GM12878 (cell line): ENCODE measurements at regions not wholly inside any gene's neighbourhood (a gene's known extent, or its start where the extent isn't known, plus 50 kb on each side); places are given as distances from the start of the nearest gene placed in this dataset.

ENCODE experiments used
- ATAC-seq: fragments of 200-7000 bp; cut with Tn5 transposase; 3 replicates; pipeline ENCODE4 v1.9.1; 2020; ENCODE audit warnings: mild to moderate bottlenecking, moderate library complexity
- BruUV-seq: library from RNA; stranded (reverse); fragments of 400-500 nt; replicated peaks from 2 replicates; lab custom pipeline; 2021; lab: Mats Ljungman, UMichigan
- CTCF ChIA-PET: fragments of 300-600 bp; sonication (Branson Sonifier 250); formaldehyde crosslinking; extraction: SDS; loops from one replicate; lab custom pipeline; 2021; ENCODE audit warnings: inconsistent platforms; lab: Yijun Ruan, JAX
- POLR2A ChIA-PET: fragments of 350-600 bp; formaldehyde crosslinking; extraction: SDS; loops from one replicate; lab custom pipeline; 2021; ENCODE audit warnings: inconsistent platforms; lab: Charles Lee
- RAD21 ChIA-PET: fragments of 300-600 bp; sonication (Branson Sonifier 250); formaldehyde crosslinking; loops from one replicate; lab custom pipeline; 2023; ENCODE audit warnings: antibody characterized with exemption; ENCODE audit not compliant: unreplicated experiment; lab: Charles Lee
- SMC1A ChIA-PET: fragments of 300-600 bp; sonication (Branson Sonifier 250); formaldehyde crosslinking; loops from one replicate; lab custom pipeline; 2023; ENCODE audit not compliant: unreplicated experiment, uncharacterized antibody; lab: Charles Lee
- DNase-seq: peaks from one replicate; pipeline ENCODE4 v3.0.0-alpha.2; 2011; ENCODE audit warnings: low read depth, low spot score
- FAIRE-seq: peaks from 3 replicates; lab custom pipeline; 2011; peaks lifted over from hg19 to GRCh38; lab: Jason Lieb, UNC
- H2AFZ ChIP-seq: 2 replicates; pipeline ENCODE4 v1.6.0; 2011; ENCODE audit warnings: low read depth, low read length, control low read depth; ENCODE audit not compliant: control insufficient read depth
- H3K27ac ChIP-seq: 2 replicates; pipeline ENCODE4 v1.5.1; 2011; ENCODE audit warnings: control low read depth; ENCODE audit not compliant: control insufficient read depth, insufficient read depth
- H3K27me3 ChIP-seq, 2 experiments: replicated peaks in 1 of 2; 2 replicates each; pipeline versions ENCODE4 v1.6.0 to v1.6.1; 2011; ENCODE audit warnings: low read length in 1 of 2; ENCODE audit not compliant: control insufficient read depth in 2 of 2, insufficient read depth in 2 of 2
- H3K36me3 ChIP-seq, 2 experiments: 2 replicates each; pipeline ENCODE4 v1.5.1; 2011; ENCODE audit warnings: low read length in 1 of 2; ENCODE audit not compliant: control insufficient read depth in 2 of 2, insufficient read depth in 2 of 2
- H3K4me1 ChIP-seq: 2 replicates; pipeline ENCODE4 v1.6.1; 2011; ENCODE audit warnings: mild to moderate bottlenecking, low read length, moderate library complexity, mixed read lengths; ENCODE audit not compliant: control insufficient read depth, insufficient read depth
- H3K4me2 ChIP-seq: 2 replicates; pipeline ENCODE4 v1.6.0; 2011; ENCODE audit warnings: control low read depth; ENCODE audit not compliant: control insufficient read depth, insufficient read depth
- H3K4me3 ChIP-seq: fragments of 200-600 bp; sonication (generic); 2 replicates; pipeline ENCODE4 v1.5.1; 2016
- H3K79me2 ChIP-seq: 2 replicates; pipeline ENCODE4 v1.6.0; 2011; ENCODE audit warnings: low read length; ENCODE audit not compliant: control insufficient read depth, insufficient read depth
- H3K9ac ChIP-seq: 2 replicates; pipeline ENCODE4 v1.8.0; 2011; ENCODE audit warnings: low read length, control low read depth, mixed read lengths; ENCODE audit not compliant: control insufficient read depth, insufficient read depth
- H3K9me3 ChIP-seq: replicated peaks from 3 replicates; pipeline ENCODE4 v1.5.1; 2011; ENCODE audit warnings: mild to moderate bottlenecking, low read length; ENCODE audit not compliant: control insufficient read depth, insufficient read depth
- H4K20me1 ChIP-seq: 2 replicates; pipeline ENCODE4 v1.6.0; 2011; ENCODE audit not compliant: control insufficient read depth, insufficient read depth
- DPF2 ChIP-seq: fragments of 450-650 bp; IDR thresholded peaks from 2 replicates; pipeline ENCODE4 v1.6.1; 2017; ENCODE audit warnings: mild to moderate bottlenecking
- HDAC2 ChIP-seq: fragments of 200-600 bp; sonication (generic); IDR thresholded peaks from 2 replicates; pipeline ENCODE4 v1.6.1; 2017
- IKZF2 ChIP-seq, 2 experiments: fragments of 450-650 bp; IDR thresholded peaks; 2 replicates each; pipeline ENCODE4 v1.6.1; 2017; ENCODE audit warnings: mild to moderate bottlenecking in 2 of 2, moderate library complexity in 2 of 2
- IRF4 ChIP-seq: IDR thresholded peaks from 2 replicates; pipeline ENCODE4 v1.6.1; 2011; ENCODE audit warnings: low read depth, low read length
- KDM1A ChIP-seq: fragments of 200-600 bp; sonication (generic); IDR thresholded peaks from 2 replicates; pipeline ENCODE4 v1.6.1; 2016; ENCODE audit warnings: borderline replicate concordance
- RB1 ChIP-seq: fragments of 450-650 bp; formaldehyde crosslinking; IDR thresholded peaks from 2 replicates; pipeline ENCODE4 v1.6.1; 2017; ENCODE audit warnings: mild to moderate bottlenecking, borderline replicate concordance
- SMAD5 ChIP-seq: IDR thresholded peaks from 2 replicates; pipeline ENCODE4 v1.6.1; 2016; ENCODE audit warnings: antibody characterized with exemption, low read depth
- SMARCA5 ChIP-seq: fragments of 450-650 bp; IDR thresholded peaks from 2 replicates; pipeline ENCODE4 v1.6.1; 2017; ENCODE audit warnings: mild to moderate bottlenecking
- SMC3 ChIP-seq: IDR thresholded peaks from 2 replicates; pipeline ENCODE4 v1.6.1; 2011; ENCODE audit warnings: low read length, improper control_type of control experiment, borderline replicate concordance
- SPI1 ChIP-seq: IDR thresholded peaks from 2 replicates; pipeline ENCODE4 v1.6.1; 2011; ENCODE audit warnings: low read depth, mild to moderate bottlenecking, low read length, moderate library complexity, borderline replicate concordance; ENCODE audit not compliant: insufficient read depth
- STAT3 ChIP-seq: IDR thresholded peaks from 2 replicates; pipeline ENCODE4 v1.6.1; 2011; ENCODE audit warnings: low read depth, low read length, improper control_type of control experiment
- WGBS: methylation state at CpG from one replicate; pipeline ENCODE4 v1.1.6; 2016; ENCODE audit warnings: low lambda C conversion rate; ENCODE audit not compliant: insufficient replicate concordance, insufficient coverage; ENCODE audit errors: missing lambda C conversion rate; 5-methylcytosine and 5-hydroxymethylcytosine counted together
- in situ Hi-C: fragments of 300-500 bp; cut with MboI; formaldehyde crosslinking; loops from 9 replicates; pipeline ENCODE4 v1.14.3; 2018; ENCODE audit warnings: mixed read lengths
- intact Hi-C: fragments of 100-400 bp; cut with micrococcal nuclease; formaldehyde crosslinking; loops from one replicate; pipeline ENCODE4 v1.14.2; 2022; ENCODE audit not compliant: unreplicated experiment
- TF ChIP-seq, protein P1 (sequence below), 3 experiments: IDR thresholded peaks in 2 of 3; conservative IDR thresholded peaks in 1 of 3; 2 replicates each; pipeline ENCODE4 v1.5.1; 2011; ENCODE audit warnings: low read depth in 3 of 3, low read length in 3 of 3, mild to moderate bottlenecking in 3 of 3, control low read depth in 2 of 3, moderate library complexity in 2 of 3, inconsistent platforms in 1 of 3, mixed read lengths in 1 of 3; ENCODE audit not compliant: control insufficient read depth in 2 of 3, insufficient read depth in 1 of 3; ENCODE audit errors: extremely low read depth in 1 of 3
- TF ChIP-seq, protein P2 (sequence below): IDR thresholded peaks from 2 replicates; pipeline ENCODE4 v1.6.1; 2011; ENCODE audit warnings: mild to moderate bottlenecking, low read depth, low read length, moderate library complexity; ENCODE audit not compliant: insufficient replicate concordance
- TF ChIP-seq, protein P3 (sequence below): fragments of 450-650 bp; IDR thresholded peaks from 2 replicates; pipeline ENCODE4 v1.6.1; 2018; ENCODE audit warnings: mild to moderate bottlenecking, low read depth, moderate library complexity; ENCODE audit not compliant: partially characterized antibody

DNA sequence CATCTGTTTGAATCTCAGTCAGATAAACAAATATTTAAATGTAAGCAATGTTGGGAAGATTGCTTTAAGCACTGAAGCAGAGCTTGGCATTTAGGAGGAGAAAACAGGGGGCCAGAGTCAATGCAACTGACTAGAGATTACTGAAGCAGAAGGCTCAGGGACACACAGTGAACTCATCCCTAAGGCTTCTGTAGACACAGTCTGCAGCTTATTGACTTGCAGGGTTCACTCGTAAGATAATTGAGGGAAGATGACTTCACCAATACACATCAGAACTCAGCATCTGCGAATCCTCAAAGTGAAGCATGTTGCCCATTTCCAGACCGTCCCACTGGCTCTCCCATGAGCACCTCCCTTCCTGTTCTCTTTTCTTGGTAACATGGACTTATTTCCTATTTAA lies 363.4 kb upstream of the PFKP start:
- Histone ChIP-seq H3K9ac (no peak overlapping the region), H3K4me3 (no peak overlapping the region), H3K79me2 (no peaks in the 10 kb centered on the region), H3K27ac (no peak overlapping the region), H3K4me1 (no peaks in the 10 kb centered on the region), H3K27me3 (no peaks in the 10 kb centered on the region), H3K9me3 (no peaks in the 10 kb centered on the region; the same call in 2 of the 3 replicates), H3K4me2 (no peak overlapping the region), H2AFZ (no peak overlapping the region), H3K36me3 (no peaks in the 10 kb centered on the region), H4K20me1 (no peaks in the 10 kb centered on the region)
- POLR2A ChIA-PET, result no interaction called here
- intact Hi-C loops (no loop called here), in situ Hi-C loops (no loop called here)
- no TSS peak for BruUV-seq
- WGBS, result 28% methylated on average over 3 of the region's 3 CpGs
- DNase-seq, result no peak
- CTCF ChIA-PET, result no interaction called here
- TF ChIP-seq RB1 (no peak), DPF2 (no peak), IRF4 (no peak), KDM1A (no peak)
- no peak for FAIRE-seq
- RAD21 ChIA-PET, result no interaction called here
- no peak for ATAC-seq
- SMC1A ChIA-PET, result no interaction called here

DNA sequence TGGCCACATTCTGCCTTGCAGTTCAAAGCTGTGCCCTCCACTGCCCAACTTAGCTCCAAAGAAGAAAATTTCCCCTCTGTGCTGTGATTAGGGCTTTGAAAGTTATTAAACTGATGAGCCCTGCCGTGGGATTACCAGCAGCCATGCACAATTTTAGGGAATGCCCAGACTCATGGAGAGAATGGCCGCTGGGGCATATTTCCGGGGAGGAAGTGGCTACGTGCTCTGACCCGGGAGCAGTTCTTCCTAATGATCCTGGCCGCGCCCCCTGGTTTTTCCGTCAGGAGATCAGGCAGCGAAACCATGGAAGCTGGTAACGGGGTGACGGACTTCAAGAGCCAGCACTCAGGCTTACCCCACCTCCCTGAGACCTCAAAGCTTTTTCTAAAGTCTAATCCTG lies 365.5 kb upstream of the PFKP start:
- FAIRE-seq (no peak), DNase-seq (no peak), ATAC-seq (no peak)
- 50% methylated on average over 11 of the region's 11 CpGs for WGBS
- BruUV-seq, result no TSS peak
- ChIA-PET CTCF (no interaction called here), POLR2A (interaction anchor here (0.6 kb wide), 1 partner anchor 720 kb away, joined by 4 read pairs; no protein-coding TSS in a partner anchor), RAD21 (no interaction called here), SMC1A (no interaction called here)
- Histone ChIP-seq H3K4me2 (no peak overlapping the region), H3K36me3 (no peaks in the 10 kb centered on the region), H3K9me3 (no peaks in the 10 kb centered on the region; the same call in 2 of the 3 replicates), H3K27me3 (no peaks in the 10 kb centered on the region), H3K4me3 (no peak overlapping the region), H3K27ac (no peak overlapping the region), H4K20me1 (no peaks in the 10 kb centered on the region), H2AFZ (no peak overlapping the region), H3K9ac (no peak overlapping the region), H3K4me1 (no peaks in the 10 kb centered on the region), H3K79me2 (no peaks in the 10 kb centered on the region)
- intact Hi-C loops, result no loop called here
- in situ Hi-C loops, result no loop called here
- TF ChIP-seq SMARCA5, result no peak
- TF ChIP-seq, protein P1, sequence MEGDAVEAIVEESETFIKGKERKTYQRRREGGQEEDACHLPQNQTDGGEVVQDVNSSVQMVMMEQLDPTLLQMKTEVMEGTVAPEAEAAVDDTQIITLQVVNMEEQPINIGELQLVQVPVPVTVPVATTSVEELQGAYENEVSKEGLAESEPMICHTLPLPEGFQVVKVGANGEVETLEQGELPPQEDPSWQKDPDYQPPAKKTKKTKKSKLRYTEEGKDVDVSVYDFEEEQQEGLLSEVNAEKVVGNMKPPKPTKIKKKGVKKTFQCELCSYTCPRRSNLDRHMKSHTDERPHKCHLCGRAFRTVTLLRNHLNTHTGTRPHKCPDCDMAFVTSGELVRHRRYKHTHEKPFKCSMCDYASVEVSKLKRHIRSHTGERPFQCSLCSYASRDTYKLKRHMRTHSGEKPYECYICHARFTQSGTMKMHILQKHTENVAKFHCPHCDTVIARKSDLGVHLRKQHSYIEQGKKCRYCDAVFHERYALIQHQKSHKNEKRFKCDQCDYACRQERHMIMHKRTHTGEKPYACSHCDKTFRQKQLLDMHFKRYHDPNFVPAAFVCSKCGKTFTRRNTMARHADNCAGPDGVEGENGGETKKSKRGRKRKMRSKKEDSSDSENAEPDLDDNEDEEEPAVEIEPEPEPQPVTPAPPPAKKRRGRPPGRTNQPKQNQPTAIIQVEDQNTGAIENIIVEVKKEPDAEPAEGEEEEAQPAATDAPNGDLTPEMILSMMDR (IDR thresholded peaks at IDR 0.05 in 2 of 3, conservative IDR thresholded peaks at IDR 0.05 in 1 of 3; ENCODE audit: control insufficient read depth in 2 of 3, extremely low read depth in 1 of 3, insufficient read depth in 1 of 3, low read depth in 3 of 3, low read length in 3 of 3), result no peak
- TF ChIP-seq STAT3, result no peak
- TF ChIP-seq IKZF2 (IDR thresholded peaks at IDR 0.05), result no peak
- no peak for TF ChIP-seq SPI1
- TF ChIP-seq, protein P2, sequence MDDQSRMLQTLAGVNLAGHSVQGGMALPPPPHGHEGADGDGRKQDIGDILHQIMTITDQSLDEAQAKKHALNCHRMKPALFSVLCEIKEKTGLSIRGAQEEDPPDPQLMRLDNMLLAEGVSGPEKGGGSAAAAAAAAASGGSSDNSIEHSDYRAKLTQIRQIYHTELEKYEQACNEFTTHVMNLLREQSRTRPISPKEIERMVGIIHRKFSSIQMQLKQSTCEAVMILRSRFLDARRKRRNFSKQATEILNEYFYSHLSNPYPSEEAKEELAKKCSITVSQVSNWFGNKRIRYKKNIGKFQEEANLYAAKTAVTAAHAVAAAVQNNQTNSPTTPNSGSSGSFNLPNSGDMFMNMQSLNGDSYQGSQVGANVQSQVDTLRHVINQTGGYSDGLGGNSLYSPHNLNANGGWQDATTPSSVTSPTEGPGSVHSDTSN, result no peak
- TF ChIP-seq SMAD5, result no peak
- TF ChIP-seq, protein P3, sequence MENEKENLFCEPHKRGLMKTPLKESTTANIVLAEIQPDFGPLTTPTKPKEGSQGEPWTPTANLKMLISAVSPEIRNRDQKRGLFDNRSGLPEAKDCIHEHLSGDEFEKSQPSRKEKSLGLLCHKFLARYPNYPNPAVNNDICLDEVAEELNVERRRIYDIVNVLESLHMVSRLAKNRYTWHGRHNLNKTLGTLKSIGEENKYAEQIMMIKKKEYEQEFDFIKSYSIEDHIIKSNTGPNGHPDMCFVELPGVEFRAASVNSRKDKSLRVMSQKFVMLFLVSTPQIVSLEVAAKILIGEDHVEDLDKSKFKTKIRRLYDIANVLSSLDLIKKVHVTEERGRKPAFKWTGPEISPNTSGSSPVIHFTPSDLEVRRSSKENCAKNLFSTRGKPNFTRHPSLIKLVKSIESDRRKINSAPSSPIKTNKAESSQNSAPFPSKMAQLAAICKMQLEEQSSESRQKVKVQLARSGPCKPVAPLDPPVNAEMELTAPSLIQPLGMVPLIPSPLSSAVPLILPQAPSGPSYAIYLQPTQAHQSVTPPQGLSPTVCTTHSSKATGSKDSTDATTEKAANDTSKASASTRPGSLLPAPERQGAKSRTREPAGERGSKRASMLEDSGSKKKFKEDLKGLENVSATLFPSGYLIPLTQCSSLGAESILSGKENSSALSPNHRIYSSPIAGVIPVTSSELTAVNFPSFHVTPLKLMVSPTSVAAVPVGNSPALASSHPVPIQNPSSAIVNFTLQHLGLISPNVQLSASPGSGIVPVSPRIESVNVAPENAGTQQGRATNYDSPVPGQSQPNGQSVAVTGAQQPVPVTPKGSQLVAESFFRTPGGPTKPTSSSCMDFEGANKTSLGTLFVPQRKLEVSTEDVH, result no peak
- TF ChIP-seq SMC3, result no peak
- no peak for TF ChIP-seq HDAC2
